ENCODE measurements at regions not wholly inside any gene's neighbourhood (a gene's known extent, or its start where the extent isn't known, plus 50 kb on each side); places are given as distances from the start of the nearest gene placed in this dataset.

GRCh38 chr17:14471052-14471451 is 170.2 kb downstream of the HS3ST3B1 start (continued):
- TF ChIP-seq MZF1 (CRISPR knock-in tag; IDR thresholded peaks at IDR 0.05; ENCODE audit: borderline replicate concordance): no peak
- TF ChIP-seq HINFP (CRISPR knock-in tag; IDR thresholded peaks at IDR 0.05; ENCODE audit: low read depth): no peak
- TF ChIP-seq ATAD3A (CRISPR knock-in tag; IDR thresholded peaks at IDR 0.05): no peak
- TF ChIP-seq, protein P1, sequence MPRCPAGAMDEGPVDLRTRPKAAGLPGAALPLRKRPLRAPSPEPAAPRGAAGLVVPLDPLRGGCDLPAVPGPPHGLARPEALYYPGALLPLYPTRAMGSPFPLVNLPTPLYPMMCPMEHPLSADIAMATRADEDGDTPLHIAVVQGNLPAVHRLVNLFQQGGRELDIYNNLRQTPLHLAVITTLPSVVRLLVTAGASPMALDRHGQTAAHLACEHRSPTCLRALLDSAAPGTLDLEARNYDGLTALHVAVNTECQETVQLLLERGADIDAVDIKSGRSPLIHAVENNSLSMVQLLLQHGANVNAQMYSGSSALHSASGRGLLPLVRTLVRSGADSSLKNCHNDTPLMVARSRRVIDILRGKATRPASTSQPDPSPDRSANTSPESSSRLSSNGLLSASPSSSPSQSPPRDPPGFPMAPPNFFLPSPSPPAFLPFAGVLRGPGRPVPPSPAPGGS (CRISPR knock-in tag; IDR thresholded peaks at IDR 0.05): no peak
- no peak for TF ChIP-seq NFE2 (CRISPR knock-in tag; IDR thresholded peaks at IDR 0.05)
- no peak for TF ChIP-seq NCOA1 (CRISPR knock-in tag; IDR thresholded peaks at IDR 0.05)
- TF ChIP-seq SMAD9 (CRISPR knock-in tag; IDR thresholded peaks at IDR 0.05): no peak
- no peak for TF ChIP-seq IKZF4 (CRISPR knock-in tag; IDR thresholded peaks at IDR 0.05; ENCODE audit: borderline replicate concordance, low read depth, not compliant biosample characterization)
- TF ChIP-seq JARID2 (CRISPR knock-in tag; IDR thresholded peaks at IDR 0.05; ENCODE audit: insufficient replicate concordance): no peak
- no peak for TF ChIP-seq ARNT2 (CRISPR knock-in tag; IDR thresholded peaks at IDR 0.05; ENCODE audit: low read depth)
- TF ChIP-seq, protein P2, sequence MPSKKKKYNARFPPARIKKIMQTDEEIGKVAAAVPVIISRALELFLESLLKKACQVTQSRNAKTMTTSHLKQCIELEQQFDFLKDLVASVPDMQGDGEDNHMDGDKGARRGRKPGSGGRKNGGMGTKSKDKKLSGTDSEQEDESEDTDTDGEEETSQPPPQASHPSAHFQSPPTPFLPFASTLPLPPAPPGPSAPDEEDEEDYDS (CRISPR knock-in tag; IDR thresholded peaks at IDR 0.05): no peak
- no peak for TF ChIP-seq HOXA9 (CRISPR knock-in tag; IDR thresholded peaks at IDR 0.05; ENCODE audit: borderline replicate concordance)
- TF ChIP-seq ZFYVE20 (CRISPR knock-in tag; IDR thresholded peaks at IDR 0.05; ENCODE audit: borderline replicate concordance, low read depth): no peak
- TF ChIP-seq ZBTB43 (CRISPR knock-in tag; conservative IDR thresholded peaks at IDR 0.05): no peak
- TF ChIP-seq PCBP2 (optimal IDR thresholded peaks at IDR 0.05; ENCODE audit: low read depth, low read length, poor library complexity, severe bottlenecking): no peak
- 0 out of 2 replicates have a peak, but pooled peaks have one; percentile 47 for TF ChIP-seq ZNF430 (CRISPR knock-in tag; IDR thresholded peaks at IDR 0.05)
- no peak for TF ChIP-seq ZSCAN25 (CRISPR knock-in tag; IDR thresholded peaks at IDR 0.05)
- TF ChIP-seq ZKSCAN8 (CRISPR knock-in tag; IDR thresholded peaks at IDR 0.05; ENCODE audit: borderline replicate concordance): peak; percentile 52; the same call in 1 of the 2 replicates
- TF ChIP-seq MXD4 (CRISPR knock-in tag; IDR thresholded peaks at IDR 0.05): no peak
- TF ChIP-seq ZIK1 (CRISPR knock-in tag; IDR thresholded peaks at IDR 0.05; ENCODE audit: borderline replicate concordance, low read depth): no peak
- no peak for TF ChIP-seq ZNF124 (CRISPR knock-in tag; IDR thresholded peaks at IDR 0.05)
- TF ChIP-seq, protein P3, sequence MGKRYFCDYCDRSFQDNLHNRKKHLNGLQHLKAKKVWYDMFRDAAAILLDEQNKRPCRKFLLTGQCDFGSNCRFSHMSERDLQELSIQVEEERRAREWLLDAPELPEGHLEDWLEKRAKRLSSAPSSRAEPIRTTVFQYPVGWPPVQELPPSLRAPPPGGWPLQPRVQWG (CRISPR knock-in tag; IDR thresholded peaks at IDR 0.05; ENCODE audit: borderline replicate concordance, low read depth): no peak
- TF ChIP-seq, protein P4, sequence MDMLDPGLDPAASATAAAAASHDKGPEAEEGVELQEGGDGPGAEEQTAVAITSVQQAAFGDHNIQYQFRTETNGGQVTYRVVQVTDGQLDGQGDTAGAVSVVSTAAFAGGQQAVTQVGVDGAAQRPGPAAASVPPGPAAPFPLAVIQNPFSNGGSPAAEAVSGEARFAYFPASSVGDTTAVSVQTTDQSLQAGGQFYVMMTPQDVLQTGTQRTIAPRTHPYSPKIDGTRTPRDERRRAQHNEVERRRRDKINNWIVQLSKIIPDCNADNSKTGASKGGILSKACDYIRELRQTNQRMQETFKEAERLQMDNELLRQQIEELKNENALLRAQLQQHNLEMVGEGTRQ (IDR thresholded peaks at IDR 0.05; ENCODE audit: low read depth, low read length): no peak
- TF ChIP-seq, protein P4 (CRISPR knock-in tag; IDR thresholded peaks at IDR 0.05; ENCODE audit: borderline replicate concordance): no peak

Measured in HepG2 (cell line).